IMR-90 (cell line): ENCODE measurements at regions not wholly inside any gene's neighbourhood (a gene's known extent, or its start where the extent isn't known, plus 50 kb on each side); places are given as distances from the start of the nearest gene placed in this dataset.
"Not testable (repeated sequence)": the region's sequence is repeated elsewhere in the genome, so short reads cannot be mapped to it uniquely, and the experiment has no call there.

Experiments
- ATAC-seq: fragments of 200-7000 bp; cut with Tn5 transposase; 2 replicates; pipeline ENCODE4 v1.9.1; 2020; ENCODE audit warnings: low read depth, mild to moderate bottlenecking, moderate library complexity
- BruUV-seq: library from RNA; stranded (reverse); fragments of 400-500 nt; replicated peaks from 2 replicates; lab custom pipeline; 2021; lab: Mats Ljungman, UMichigan
- CTCF ChIA-PET: fragments of 300-600 bp; formaldehyde crosslinking; extraction: SDS; loops from one replicate; lab custom pipeline; 2021; ENCODE audit warnings: antibody characterized with exemption; lab: Yijun Ruan, JAX
- POLR2A ChIA-PET: fragments of 300-600 bp; sonication (Branson Sonifier 250); formaldehyde crosslinking; loops from one replicate; lab custom pipeline; 2022; ENCODE audit warnings: antibody characterized with exemption; ENCODE audit not compliant: unreplicated experiment; lab: Charles Lee
- DNase-seq: peaks from one replicate; pipeline ENCODE4 v3.0.0; 2013
- H2AFZ ChIP-seq: replicated peaks from 2 replicates; pipeline ENCODE3; 2013; ENCODE audit warnings: low read length, mild to moderate bottlenecking; ENCODE audit not compliant: poor library complexity
- H2AK5ac ChIP-seq: 2 replicates; pipeline ENCODE4 v1.6.1; 2013; ENCODE audit warnings: low read depth, low read length, inconsistent platforms
- H2AK9ac ChIP-seq: replicated peaks from 2 replicates; pipeline ENCODE3; 2013; ENCODE audit warnings: mild to moderate bottlenecking, low read depth, low read length, moderate library complexity; ENCODE audit not compliant: poor library complexity
- H2BK120ac ChIP-seq: 2 replicates; pipeline ENCODE4 v1.6.1; 2013; ENCODE audit warnings: low read depth, low read length, inconsistent platforms
- H2BK15ac ChIP-seq: 3 replicates; pipeline ENCODE4 v1.6.1; 2013; ENCODE audit warnings: low read depth, low read length, inconsistent platforms
- H2BK20ac ChIP-seq: 2 replicates; pipeline ENCODE4 v1.6.1; 2013; ENCODE audit warnings: low read depth, mild to moderate bottlenecking, inconsistent platforms, low read length, moderate library complexity
- H2BK5ac ChIP-seq: 2 replicates; pipeline ENCODE4 v1.6.1; 2013; ENCODE audit warnings: mild to moderate bottlenecking, low read depth, low read length, inconsistent platforms; ENCODE audit not compliant: poor library complexity, severe bottlenecking
- H3K14ac ChIP-seq: replicated peaks from 2 replicates; pipeline ENCODE4 v1.6.1; 2013; ENCODE audit warnings: low read depth, low read length, inconsistent platforms
- H3K18ac ChIP-seq: 2 replicates; pipeline ENCODE4 v1.6.1; 2013; ENCODE audit warnings: low read depth, low read length, control low read depth
- H3K23ac ChIP-seq: 2 replicates; pipeline ENCODE4 v1.6.1; 2013; ENCODE audit warnings: low read depth, low read length, inconsistent platforms
- H3K27ac ChIP-seq: 2 replicates; pipeline ENCODE4 v1.5.1; 2013; ENCODE audit warnings: mild to moderate bottlenecking, control low read depth, low read length; ENCODE audit not compliant: insufficient read depth
- H3K27me3 ChIP-seq: 2 replicates; pipeline ENCODE4 v1.6.1; 2013; ENCODE audit warnings: low read length; ENCODE audit not compliant: control insufficient read depth, insufficient read depth
- H3K36me3 ChIP-seq: 2 replicates; pipeline ENCODE4 v1.6.1; 2013; ENCODE audit warnings: low read length, mixed read lengths; ENCODE audit not compliant: control insufficient read depth, insufficient read depth
- H3K4ac ChIP-seq: 2 replicates; pipeline ENCODE4 v1.6.1; 2013; ENCODE audit warnings: low read depth, low read length, inconsistent platforms
- H3K4me1 ChIP-seq: 2 replicates; pipeline ENCODE4 v1.6.1; 2013; ENCODE audit warnings: low read length, mixed read lengths; ENCODE audit not compliant: control insufficient read depth, insufficient read depth
- H3K4me2 ChIP-seq: 2 replicates; pipeline ENCODE4 v1.6.1; 2013; ENCODE audit warnings: low read depth, mild to moderate bottlenecking, control low read depth, low read length, moderate library complexity
- H3K4me3 ChIP-seq: 2 replicates; pipeline ENCODE4 v1.5.1; 2013; ENCODE audit warnings: low read depth, mild to moderate bottlenecking, control low read depth, low read length, moderate library complexity; ENCODE audit not compliant: insufficient read depth
- H3K56ac ChIP-seq: 2 replicates; pipeline ENCODE4 v1.6.1; 2013; ENCODE audit warnings: low read length, inconsistent platforms; ENCODE audit not compliant: insufficient read depth; ENCODE audit errors: extremely low read depth
- H3K79me1 ChIP-seq, 2 experiments: 2 replicates each; pipeline ENCODE4 v1.6.1; 2013; ENCODE audit warnings: low read length in 2 of 2, inconsistent platforms in 1 of 2, low read depth in 1 of 2
- H3K9ac ChIP-seq: 2 replicates; pipeline ENCODE4 v1.6.1; 2013; ENCODE audit warnings: low read depth, low read length, control low read depth
- H3K9me1 ChIP-seq: 2 replicates; pipeline ENCODE4 v1.6.1; 2013; ENCODE audit warnings: low read length, inconsistent platforms; ENCODE audit not compliant: insufficient read depth
- H3K9me3 ChIP-seq: 2 replicates; pipeline ENCODE4 v1.6.1; 2013; ENCODE audit warnings: low read length; ENCODE audit not compliant: control insufficient read depth, insufficient read depth
- H4K20me1 ChIP-seq: 2 replicates; pipeline ENCODE4 v1.6.1; 2013; ENCODE audit warnings: low read length, inconsistent platforms; ENCODE audit not compliant: insufficient read depth
- H4K5ac ChIP-seq: 2 replicates; pipeline ENCODE4 v1.6.1; 2013; ENCODE audit warnings: mild to moderate bottlenecking, low read depth, low read length, control low read depth
- H4K8ac ChIP-seq, 2 experiments: 2 replicates each; pipeline ENCODE4 v1.6.1; 2013; ENCODE audit warnings: low read depth in 2 of 2, low read length in 2 of 2, control low read depth in 1 of 2, inconsistent platforms in 1 of 2
- H4K91ac ChIP-seq: 2 replicates; pipeline ENCODE4 v1.6.1; 2013; ENCODE audit warnings: low read depth, low read length, inconsistent platforms; ENCODE audit not compliant: insufficient read depth
- WGBS, 2 experiments: methylation state at CpG; one replicate each; pipeline versions ENCODE4 v1.1.5 to v1.1.7; 2013; ENCODE audit warnings: missing lambda C conversion rate in 2 of 2; ENCODE audit not compliant: insufficient read length in 1 of 2; ENCODE audit errors: extremely low coverage in 2 of 2; 5-methylcytosine and 5-hydroxymethylcytosine counted together
- dilution Hi-C: fragments of 300-500 bp; cut with HindIII; formaldehyde crosslinking; loops from one replicate; pipeline ENCODE4 v1.14.3; 2018; ENCODE audit warnings: low sequenced_read_pairs; ENCODE audit not compliant: unreplicated experiment
- in situ Hi-C: fragments of 300-500 bp; cut with MboI; formaldehyde crosslinking; loops from 3 replicates; pipeline ENCODE4 v1.14.3; 2019; ENCODE audit warnings: low sequenced_read_pairs, inconsistent platforms, mixed read lengths
- intact Hi-C: fragments of 100-400 bp; cut with micrococcal nuclease; formaldehyde crosslinking; loops from 2 replicates; pipeline ENCODE4 v1.10.0; 2022

GRCh38 chr14:53837656-53838055 is 119.0 kb downstream of the BMP4 start:
- H3K4me1 ChIP-seq, H2BK5ac ChIP-seq, ATAC-seq, dilution Hi-C loops, intact Hi-C loops, H4K91ac ChIP-seq, H3K9me1 ChIP-seq, H3K36me3 ChIP-seq, BruUV-seq, DNase-seq, H3K18ac ChIP-seq, H2AK5ac ChIP-seq, H3K27ac ChIP-seq, H2BK20ac ChIP-seq, H2AFZ ChIP-seq, H3K4ac ChIP-seq, H3K23ac ChIP-seq, H3K4me2 ChIP-seq, H2BK120ac ChIP-seq, H3K79me1 ChIP-seq, POLR2A ChIA-PET, H3K4me3 ChIP-seq, H3K56ac ChIP-seq, H3K27me3 ChIP-seq, H4K5ac ChIP-seq, H2BK15ac ChIP-seq, H4K8ac ChIP-seq, H3K9me3 ChIP-seq, CTCF ChIA-PET, in situ Hi-C loops, H4K20me1 ChIP-seq, H2AK9ac ChIP-seq, H3K14ac ChIP-seq, H3K9ac ChIP-seq: not testable (repeated sequence)
- no CpG with 5 or more reads among the region's 2 CpGs for WGBS, 2 experiments
